IMR-90 (cell line): ENCODE measurements at regions not wholly inside any gene's neighbourhood (a gene's known extent, or its start where the extent isn't known, plus 50 kb on each side); places are given as distances from the start of the nearest gene placed in this dataset.

Source experiments
- ATAC-seq: fragments of 200-7000 bp; cut with Tn5 transposase; 2 replicates; pipeline ENCODE4 v1.9.1; 2020; ENCODE audit warnings: low read depth, mild to moderate bottlenecking, moderate library complexity
- BruUV-seq: library from RNA; stranded (reverse); fragments of 400-500 nt; replicated peaks from 2 replicates; lab custom pipeline; 2021; lab: Mats Ljungman, UMichigan
- CTCF ChIA-PET: fragments of 300-600 bp; formaldehyde crosslinking; extraction: SDS; loops from one replicate; lab custom pipeline; 2021; ENCODE audit warnings: antibody characterized with exemption; lab: Yijun Ruan, JAX
- POLR2A ChIA-PET: fragments of 300-600 bp; sonication (Branson Sonifier 250); formaldehyde crosslinking; loops from one replicate; lab custom pipeline; 2022; ENCODE audit warnings: antibody characterized with exemption; ENCODE audit not compliant: unreplicated experiment; lab: Charles Lee
- DNase-seq: peaks from one replicate; pipeline ENCODE4 v3.0.0; 2013
- H2AFZ ChIP-seq: replicated peaks from 2 replicates; pipeline ENCODE3; 2013; ENCODE audit warnings: low read length, mild to moderate bottlenecking; ENCODE audit not compliant: poor library complexity
- H2AK5ac ChIP-seq: 2 replicates; pipeline ENCODE4 v1.6.1; 2013; ENCODE audit warnings: low read depth, low read length, inconsistent platforms
- H2AK9ac ChIP-seq: replicated peaks from 2 replicates; pipeline ENCODE3; 2013; ENCODE audit warnings: mild to moderate bottlenecking, low read depth, low read length, moderate library complexity; ENCODE audit not compliant: poor library complexity
- H2BK120ac ChIP-seq: 2 replicates; pipeline ENCODE4 v1.6.1; 2013; ENCODE audit warnings: low read depth, low read length, inconsistent platforms
- H2BK15ac ChIP-seq: 3 replicates; pipeline ENCODE4 v1.6.1; 2013; ENCODE audit warnings: low read depth, low read length, inconsistent platforms
- H2BK20ac ChIP-seq: 2 replicates; pipeline ENCODE4 v1.6.1; 2013; ENCODE audit warnings: low read depth, mild to moderate bottlenecking, inconsistent platforms, low read length, moderate library complexity
- H2BK5ac ChIP-seq: 2 replicates; pipeline ENCODE4 v1.6.1; 2013; ENCODE audit warnings: mild to moderate bottlenecking, low read depth, low read length, inconsistent platforms; ENCODE audit not compliant: poor library complexity, severe bottlenecking
- H3K14ac ChIP-seq: replicated peaks from 2 replicates; pipeline ENCODE4 v1.6.1; 2013; ENCODE audit warnings: low read depth, low read length, inconsistent platforms
- H3K18ac ChIP-seq: 2 replicates; pipeline ENCODE4 v1.6.1; 2013; ENCODE audit warnings: low read depth, low read length, control low read depth
- H3K23ac ChIP-seq: 2 replicates; pipeline ENCODE4 v1.6.1; 2013; ENCODE audit warnings: low read depth, low read length, inconsistent platforms
- H3K27ac ChIP-seq: 2 replicates; pipeline ENCODE4 v1.5.1; 2013; ENCODE audit warnings: mild to moderate bottlenecking, control low read depth, low read length; ENCODE audit not compliant: insufficient read depth
- H3K27me3 ChIP-seq: 2 replicates; pipeline ENCODE4 v1.6.1; 2013; ENCODE audit warnings: low read length; ENCODE audit not compliant: control insufficient read depth, insufficient read depth
- H3K36me3 ChIP-seq: 2 replicates; pipeline ENCODE4 v1.6.1; 2013; ENCODE audit warnings: low read length, mixed read lengths; ENCODE audit not compliant: control insufficient read depth, insufficient read depth
- H3K4ac ChIP-seq: 2 replicates; pipeline ENCODE4 v1.6.1; 2013; ENCODE audit warnings: low read depth, low read length, inconsistent platforms
- H3K4me1 ChIP-seq: 2 replicates; pipeline ENCODE4 v1.6.1; 2013; ENCODE audit warnings: low read length, mixed read lengths; ENCODE audit not compliant: control insufficient read depth, insufficient read depth
- H3K4me2 ChIP-seq: 2 replicates; pipeline ENCODE4 v1.6.1; 2013; ENCODE audit warnings: low read depth, mild to moderate bottlenecking, control low read depth, low read length, moderate library complexity
- H3K4me3 ChIP-seq: 2 replicates; pipeline ENCODE4 v1.5.1; 2013; ENCODE audit warnings: low read depth, mild to moderate bottlenecking, control low read depth, low read length, moderate library complexity; ENCODE audit not compliant: insufficient read depth
- H3K56ac ChIP-seq: 2 replicates; pipeline ENCODE4 v1.6.1; 2013; ENCODE audit warnings: low read length, inconsistent platforms; ENCODE audit not compliant: insufficient read depth; ENCODE audit errors: extremely low read depth
- H3K79me1 ChIP-seq, 2 experiments: 2 replicates each; pipeline ENCODE4 v1.6.1; 2013; ENCODE audit warnings: low read length in 2 of 2, inconsistent platforms in 1 of 2, low read depth in 1 of 2
- H3K9ac ChIP-seq: 2 replicates; pipeline ENCODE4 v1.6.1; 2013; ENCODE audit warnings: low read depth, low read length, control low read depth
- H3K9me1 ChIP-seq: 2 replicates; pipeline ENCODE4 v1.6.1; 2013; ENCODE audit warnings: low read length, inconsistent platforms; ENCODE audit not compliant: insufficient read depth
- H3K9me3 ChIP-seq: 2 replicates; pipeline ENCODE4 v1.6.1; 2013; ENCODE audit warnings: low read length; ENCODE audit not compliant: control insufficient read depth, insufficient read depth
- H4K20me1 ChIP-seq: 2 replicates; pipeline ENCODE4 v1.6.1; 2013; ENCODE audit warnings: low read length, inconsistent platforms; ENCODE audit not compliant: insufficient read depth
- H4K5ac ChIP-seq: 2 replicates; pipeline ENCODE4 v1.6.1; 2013; ENCODE audit warnings: mild to moderate bottlenecking, low read depth, low read length, control low read depth
- H4K8ac ChIP-seq, 2 experiments: 2 replicates each; pipeline ENCODE4 v1.6.1; 2013; ENCODE audit warnings: low read depth in 2 of 2, low read length in 2 of 2, control low read depth in 1 of 2, inconsistent platforms in 1 of 2
- H4K91ac ChIP-seq: 2 replicates; pipeline ENCODE4 v1.6.1; 2013; ENCODE audit warnings: low read depth, low read length, inconsistent platforms; ENCODE audit not compliant: insufficient read depth
- CHD1 ChIP-seq: IDR thresholded peaks from 2 replicates; pipeline ENCODE4 v1.6.1; 2012; ENCODE audit warnings: low read depth, low read length, improper control_type of control experiment
- FOS ChIP-seq: fragments of 150-350 bp; IDR thresholded peaks from 2 replicates; pipeline ENCODE4 v1.6.1; 2016; ENCODE audit warnings: low read depth, low read length
- MAZ ChIP-seq: IDR thresholded peaks from 2 replicates; pipeline ENCODE4 v1.6.1; 2012; ENCODE audit warnings: low read depth, mild to moderate bottlenecking, low read length, improper control_type of control experiment, moderate library complexity, borderline replicate concordance
- MXI1 ChIP-seq: IDR thresholded peaks from 2 replicates; pipeline ENCODE4 v1.6.1; 2012; ENCODE audit warnings: low read depth, mild to moderate bottlenecking, low read length, moderate library complexity, borderline replicate concordance
- NFE2L2 ChIP-seq: fragments of 150-350 bp; IDR thresholded peaks from 2 replicates; pipeline ENCODE4 v1.6.1; 2016; ENCODE audit warnings: low read depth, mild to moderate bottlenecking, low read length
- POLR2A ChIP-seq: IDR thresholded peaks from 2 replicates; pipeline ENCODE4 v1.6.1; 2012; ENCODE audit warnings: mild to moderate bottlenecking, low read depth, low read length
- RAD21 ChIP-seq: IDR thresholded peaks from 2 replicates; pipeline ENCODE4 v1.6.1; 2012; ENCODE audit warnings: low read length, improper control_type of control experiment
- RFX5 ChIP-seq: IDR thresholded peaks from 2 replicates; pipeline ENCODE4 v1.8.0; 2012; ENCODE audit warnings: low read depth, mild to moderate bottlenecking, low read length, moderate library complexity
- SMC3 ChIP-seq: fragments of 150-350 bp; IDR thresholded peaks from 2 replicates; pipeline ENCODE4 v1.6.1; 2016; ENCODE audit warnings: low read depth, mild to moderate bottlenecking, antibody characterized with exemption, low read length, moderate library complexity
- WGBS, 2 experiments: methylation state at CpG; one replicate each; pipeline versions ENCODE4 v1.1.5 to v1.1.7; 2013; ENCODE audit warnings: missing lambda C conversion rate in 2 of 2; ENCODE audit not compliant: insufficient read length in 1 of 2; ENCODE audit errors: extremely low coverage in 2 of 2; 5-methylcytosine and 5-hydroxymethylcytosine counted together
- dilution Hi-C: fragments of 300-500 bp; cut with HindIII; formaldehyde crosslinking; loops from one replicate; pipeline ENCODE4 v1.14.3; 2018; ENCODE audit warnings: low sequenced_read_pairs; ENCODE audit not compliant: unreplicated experiment
- in situ Hi-C: fragments of 300-500 bp; cut with MboI; formaldehyde crosslinking; loops from 3 replicates; pipeline ENCODE4 v1.14.3; 2019; ENCODE audit warnings: low sequenced_read_pairs, inconsistent platforms, mixed read lengths
- intact Hi-C: fragments of 100-400 bp; cut with micrococcal nuclease; formaldehyde crosslinking; loops from 2 replicates; pipeline ENCODE4 v1.10.0; 2022
- TF ChIP-seq, protein P1 (sequence below): fragments of 150-350 bp; IDR thresholded peaks from 2 replicates; pipeline ENCODE4 v1.6.1; 2016; ENCODE audit warnings: low read depth, mild to moderate bottlenecking, low read length, moderate library complexity, borderline replicate concordance
- TF ChIP-seq, protein P2 (sequence below): conservative IDR thresholded peaks from 2 replicates; pipeline ENCODE4 v1.5.1; 2012; ENCODE audit warnings: mild to moderate bottlenecking, low read depth, low read length, improper control_type of control experiment

DNA sequence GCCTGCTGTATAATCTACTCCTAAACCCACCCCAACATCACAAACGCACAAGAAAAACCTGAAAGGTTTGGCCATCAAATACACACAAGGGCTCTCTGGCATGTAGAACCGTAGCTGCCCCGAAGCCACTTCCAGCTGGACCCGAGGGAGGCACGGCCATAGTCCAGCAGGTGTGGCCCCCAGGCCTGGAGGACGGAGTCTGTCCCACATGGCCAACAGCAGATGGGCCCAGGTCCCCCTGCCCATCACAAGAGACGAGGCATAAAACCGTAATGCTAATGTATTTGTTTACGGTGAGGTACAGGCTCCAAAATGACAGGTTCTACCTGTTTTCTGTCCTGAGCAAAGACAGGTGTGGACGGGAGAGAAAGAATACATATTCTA, 234.2 kb downstream of the SYK start:
- intact Hi-C loops = loop anchor here (2.0 to 5.0 kb wide), 5 partner anchors 81 to 691 kb away; no protein-coding TSS in a partner anchor
- Histone ChIP-seq H4K91ac (peak overlapping the region; percentile 17; the same call in 1 of the 2 replicates), H3K27ac (no peak overlapping the region), H3K4me2 (no peak overlapping the region), H3K79me1 (peaks cover 0 to 17% of the 10 kb centered on the region in 2 experiments; a peak in 3 of 4 replicates), H2BK120ac (peak overlapping the region; percentile 38; the same call in 1 of the 2 replicates), H3K9me1 (peaks cover 30% of the 10 kb centered on the region), H2BK20ac (peak overlapping the region; percentile 38), H3K9me3 (no peaks in the 10 kb centered on the region), H3K4me3 (no peak overlapping the region), H2AFZ (no peak overlapping the region), H2AK5ac (peak overlapping the region; percentile 65; the same call in 1 of the 2 replicates), H2BK5ac (no peak overlapping the region), H3K18ac (no peak overlapping the region), H3K9ac (no peak overlapping the region), H3K4me1 (peaks cover 26% of the 10 kb centered on the region), H2AK9ac (no peak overlapping the region), H2BK15ac (peak overlapping the region; percentile 33; the same call in 1 of the 3 replicates), H4K20me1 (no peaks in the 10 kb centered on the region), H4K5ac (no peak overlapping the region), H3K36me3 (no peaks in the 10 kb centered on the region), H4K8ac (no peak overlapping the region; a peak in 1 of 4 replicates), H3K56ac (no peak overlapping the region), H3K14ac (no peak overlapping the region), H3K23ac (no peak overlapping the region), H3K4ac (no peak overlapping the region), H3K27me3 (no peaks in the 10 kb centered on the region)
- no peak for DNase-seq
- POLR2A ChIA-PET = no interaction called here
- TF ChIP-seq CHD1 (no peak), MAZ (no peak), RAD21 (no peak), MXI1 (no peak), NFE2L2 (no peak), SMC3 (no peak), FOS (no peak), RFX5 (no peak), POLR2A (no peak)
- TF ChIP-seq, protein P1, sequence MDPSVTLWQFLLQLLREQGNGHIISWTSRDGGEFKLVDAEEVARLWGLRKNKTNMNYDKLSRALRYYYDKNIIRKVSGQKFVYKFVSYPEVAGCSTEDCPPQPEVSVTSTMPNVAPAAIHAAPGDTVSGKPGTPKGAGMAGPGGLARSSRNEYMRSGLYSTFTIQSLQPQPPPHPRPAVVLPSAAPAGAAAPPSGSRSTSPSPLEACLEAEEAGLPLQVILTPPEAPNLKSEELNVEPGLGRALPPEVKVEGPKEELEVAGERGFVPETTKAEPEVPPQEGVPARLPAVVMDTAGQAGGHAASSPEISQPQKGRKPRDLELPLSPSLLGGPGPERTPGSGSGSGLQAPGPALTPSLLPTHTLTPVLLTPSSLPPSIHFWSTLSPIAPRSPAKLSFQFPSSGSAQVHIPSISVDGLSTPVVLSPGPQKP = no peak
- TF ChIP-seq, protein P2, sequence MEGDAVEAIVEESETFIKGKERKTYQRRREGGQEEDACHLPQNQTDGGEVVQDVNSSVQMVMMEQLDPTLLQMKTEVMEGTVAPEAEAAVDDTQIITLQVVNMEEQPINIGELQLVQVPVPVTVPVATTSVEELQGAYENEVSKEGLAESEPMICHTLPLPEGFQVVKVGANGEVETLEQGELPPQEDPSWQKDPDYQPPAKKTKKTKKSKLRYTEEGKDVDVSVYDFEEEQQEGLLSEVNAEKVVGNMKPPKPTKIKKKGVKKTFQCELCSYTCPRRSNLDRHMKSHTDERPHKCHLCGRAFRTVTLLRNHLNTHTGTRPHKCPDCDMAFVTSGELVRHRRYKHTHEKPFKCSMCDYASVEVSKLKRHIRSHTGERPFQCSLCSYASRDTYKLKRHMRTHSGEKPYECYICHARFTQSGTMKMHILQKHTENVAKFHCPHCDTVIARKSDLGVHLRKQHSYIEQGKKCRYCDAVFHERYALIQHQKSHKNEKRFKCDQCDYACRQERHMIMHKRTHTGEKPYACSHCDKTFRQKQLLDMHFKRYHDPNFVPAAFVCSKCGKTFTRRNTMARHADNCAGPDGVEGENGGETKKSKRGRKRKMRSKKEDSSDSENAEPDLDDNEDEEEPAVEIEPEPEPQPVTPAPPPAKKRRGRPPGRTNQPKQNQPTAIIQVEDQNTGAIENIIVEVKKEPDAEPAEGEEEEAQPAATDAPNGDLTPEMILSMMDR = no peak
- CTCF ChIA-PET = interaction anchor here (0.6 kb wide), 1 partner anchor 248 kb away, joined by 3 read pairs; no protein-coding TSS in a partner anchor
- BruUV-seq = no TSS peak
- in situ Hi-C loops = no loop called here
- no peak for ATAC-seq
- 95% methylated on average over 6 of the region's 10 CpGs; no CpG with 5 or more reads in 1 of the 2 experiments for WGBS, 2 experiments
- dilution Hi-C loops = no loop called here
